Spleen (tissue), 11 donors: ENCODE measurements at regions not wholly inside any gene's neighbourhood (a gene's known extent, or its start where the extent isn't known, plus 50 kb on each side); places are given as distances from the start of the nearest gene placed in this dataset.
"Not testable (repeated sequence)": the region's sequence is repeated elsewhere in the genome, so short reads cannot be mapped to it uniquely, and the experiment has no call there.

ENCODE experiments used
- DNase-seq: peaks from one replicate; pipeline ENCODE4 v3.0.0-alpha.2; 2020
- H3K27ac ChIP-seq, 8 donors: fragments of 200-600 bp; sonication (generic) in 7 of 8; 1 replicate in 4 of 8; 2 replicates in 4 of 8; pipeline versions ENCODE4 v1.5.0 to v1.8.0; 2016 to 2021; ENCODE audit warnings: inconsistent platforms in 4 of 8, mild to moderate bottlenecking in 4 of 8, moderate library complexity in 1 of 8
- H3K27me3 ChIP-seq, 7 donors: fragments of 200-600 bp; sonication (generic) in 6 of 7; replicated peaks in 1 of 7; 1 replicate in 4 of 7; 2 replicates in 3 of 7; pipeline versions ENCODE4 v1.5.0 to v1.8.0; 2016 to 2021; ENCODE audit warnings: inconsistent platforms in 3 of 7, mild to moderate bottlenecking in 1 of 7
- H3K36me3 ChIP-seq, 6 donors: fragments of 200-600 bp; sonication (generic) in 5 of 6; 1 replicate in 4 of 6; 2 replicates in 2 of 6; pipeline versions ENCODE4 v1.5.0 to v1.8.0; 2016 to 2021; ENCODE audit warnings: inconsistent platforms in 2 of 6
- H3K4me1 ChIP-seq, 6 donors: fragments of 200-600 bp; sonication (generic) in 5 of 6; 1 replicate in 3 of 6; 2 replicates in 3 of 6; pipeline versions ENCODE4 v1.5.0 to v1.8.0; 2016 to 2021; ENCODE audit warnings: inconsistent platforms in 3 of 6
- H3K4me3 ChIP-seq, 8 donors: fragments of 200-600 bp; sonication (generic) in 7 of 8; 1 replicate in 4 of 8; 2 replicates in 4 of 8; pipeline versions ENCODE4 v1.5.0 to v1.8.0; 2016 to 2021; ENCODE audit warnings: inconsistent platforms in 4 of 8, mild to moderate bottlenecking in 4 of 8, moderate library complexity in 2 of 8
- H3K9me3 ChIP-seq, 8 donors: fragments of 200-600 bp; sonication (generic) in 7 of 8; 1 replicate in 4 of 8; 2 replicates in 4 of 8; pipeline versions ENCODE4 v1.5.0 to v1.8.0; 2016 to 2021; ENCODE audit warnings: inconsistent platforms in 4 of 8
- CTCF ChIP-seq, 11 experiments: fragments of 200-600 bp in 7 of 11; fragments of 450-650 bp in 4 of 11; sonication (generic) in 4 of 11; IDR thresholded peaks in 8 of 11; conservative IDR thresholded peaks in 3 of 11; 1 replicate in 7 of 11; 2 replicates in 4 of 11; pipeline versions ENCODE4 v1.4.0 to v1.8.0; 2016 to 2021; ENCODE audit warnings: antibody characterized with exemption in 11 of 11, inconsistent platforms in 4 of 11, mild to moderate bottlenecking in 1 of 11
- POLR2A ChIP-seq, 3 donors: fragments of 450-650 bp; IDR thresholded peaks; one replicate each; pipeline ENCODE4 v1.5.1; 2017; ENCODE audit warnings: antibody characterized with exemption in 3 of 3, mild to moderate bottlenecking in 1 of 3
- POLR2AphosphoS5 ChIP-seq, 3 donors: sonication (generic); formaldehyde crosslinking; IDR thresholded peaks; one replicate each; pipeline ENCODE4 v1.5.1; 2017; ENCODE audit warnings: antibody characterized with exemption in 3 of 3
- WGBS, 5 donors: extraction: QIAGEN DNeasy Blood & Tissue Kit in 3 of 5; methylation state at CpG; one replicate each; pipeline versions ENCODE4 v1.1.5 to v1.1.7; 2013 to 2018; 5-methylcytosine and 5-hydroxymethylcytosine counted together
- intact Hi-C: fragments of 100-400 bp; cut with DNase I; formaldehyde crosslinking; loops from one replicate; pipeline ENCODE4 v1.15.0; 2023; ENCODE audit warnings: low total_unique reads
- donor health status: healthy with polysubstance abuse.
- donor health status: DM: no; HTN: no; CAD: no; lungs with moderate emphysema.
- donor health status: DM: no; HTN: no; CAD: no.
- donor health status: Bipolar disorder and iron deficiency.
- donor health status: healthy.
- donor health status: DM: no; HTN: no; CAD: no.
- donor health status: DM: yes; HTN: yes; CAD: no.

- Histone ChIP-seq H3K27ac (no peak overlapping the region), H3K4me3 (no peak overlapping the region), H3K4me1 (no peaks in the 10 kb centered on the region), H3K9me3 (peaks cover 0 to 4% (median under 1%) of the 10 kb centered on the region in 8 donors), H3K36me3 (no peaks in the 10 kb centered on the region), H3K27me3 (peaks cover 0 to 15% (median 0%) of the 10 kb centered on the region in 7 donors)
- no peak for DNase-seq
- TF ChIP-seq POLR2A (IDR thresholded peaks at IDR 0.05): no peak
- no peak for TF ChIP-seq CTCF (IDR thresholded peaks at IDR 0.05 in 8 of 11, conservative IDR thresholded peaks at IDR 0.05 in 3 of 11)
- no peak for TF ChIP-seq POLR2AphosphoS5 (IDR thresholded peaks at IDR 0.05)
- WGBS, 5 donors: 77 to 90% (median 88%) methylated on average over 14 to 18 of the region's 18 CpGs
- intact Hi-C loops: no loop called here
Observed at GRCh38 chr9:134571946-134572917, 69.4 kb upstream of the COL5A1 start.

- H3K4me3 ChIP-seq, H3K27ac ChIP-seq, DNase-seq, H3K36me3 ChIP-seq, H3K9me3 ChIP-seq, intact Hi-C loops, H3K4me1 ChIP-seq: not testable (repeated sequence)
- 39 to 85% (median 69%) methylated on average over 5 to 6 of the region's 6 CpGs for WGBS, 5 donors
- peaks cover 0 to 36% (median 0%) of the 10 kb centered on the region in 7 donors for H3K27me3 ChIP-seq
Observed at GRCh38 chr9:134574686-134575085, 66.9 kb upstream of the COL5A1 start.

- Histone ChIP-seq H3K9me3 (peaks cover 0 to 6% (median 3%) of the 10 kb centered on the region in 8 donors), H3K27me3 (peaks cover 0 to 36% (median 0%) of the 10 kb centered on the region in 7 donors), H3K4me3 (no peak overlapping the region), H3K4me1 (no peaks in the 10 kb centered on the region), H3K36me3 (no peaks in the 10 kb centered on the region), H3K27ac (no peak overlapping the region)
- no peak for DNase-seq
- intact Hi-C loops: no loop called here
- WGBS, 5 donors: 77 to 88% (median 85%) methylated on average over 12 to 14 of the region's 14 CpGs
- no peak for TF ChIP-seq CTCF (IDR thresholded peaks at IDR 0.05 in 8 of 11, conservative IDR thresholded peaks at IDR 0.05 in 3 of 11)
- TF ChIP-seq POLR2A (IDR thresholded peaks at IDR 0.05): no peak
- TF ChIP-seq POLR2AphosphoS5 (IDR thresholded peaks at IDR 0.05): no peak
Observed at GRCh38 chr9:134575103-134575900, 66.3 kb upstream of the COL5A1 start.

GRCh38 chr9:134575901-134576176 is 65.8 kb upstream of the COL5A1 start:
- peaks cover 2 to 12% (median 9%) of the 10 kb centered on the region in 8 donors for H3K9me3 ChIP-seq
- DNase-seq: no peak
- H3K4me3 ChIP-seq: no peak overlapping the region
- no peak for TF ChIP-seq CTCF (IDR thresholded peaks at IDR 0.05 in 8 of 11, conservative IDR thresholded peaks at IDR 0.05 in 3 of 11)
- TF ChIP-seq POLR2A (IDR thresholded peaks at IDR 0.05): no peak
- no peak for TF ChIP-seq POLR2AphosphoS5 (IDR thresholded peaks at IDR 0.05)
- H3K27me3 ChIP-seq: peaks cover 0 to 36% (median 0%) of the 10 kb centered on the region in 7 donors
- no peaks in the 10 kb centered on the region for H3K36me3 ChIP-seq
- no peak overlapping the region for H3K27ac ChIP-seq
- intact Hi-C loops: no loop called here
- no peaks in the 10 kb centered on the region for H3K4me1 ChIP-seq
- 77 to 84% (median 79%) methylated on average over 3 of the region's 3 CpGs for WGBS, 5 donors
